GM23338 (cell line): ENCODE measurements at regions not wholly inside any gene's neighbourhood (a gene's known extent, or its start where the extent isn't known, plus 50 kb on each side); places are given as distances from the start of the nearest gene placed in this dataset.

Experiments used
- ATAC-seq: fragments of 200-7000 bp; cut with Tn5 transposase; 3 replicates; pipeline ENCODE4 v1.9.1; 2020
- DNase-seq: peaks from one replicate; pipeline ENCODE4 v3.0.0-alpha.2; 2015; ENCODE audit warnings: low spot score
- H2AFZ ChIP-seq: fragments of 200-600 bp; sonication (generic); 2 replicates; pipeline ENCODE4 v1.8.0; 2016; ENCODE audit warnings: antibody characterized with exemption, mild to moderate bottlenecking, moderate library complexity
- H3F3A ChIP-seq: fragments of 200-600 bp; sonication (generic); replicated peaks from 2 replicates; pipeline ENCODE4 v1.8.0; 2017; ENCODE audit warnings: antibody characterized with exemption, mixed run types, low read depth
- H3K27ac ChIP-seq: fragments of 200-600 bp; sonication (generic); 2 replicates; pipeline ENCODE4 v1.6.1; 2016; ENCODE audit warnings: low read depth
- H3K27me3 ChIP-seq: fragments of 200-600 bp; sonication (generic); 2 replicates; pipeline ENCODE4 v1.8.0; 2016; ENCODE audit warnings: mild to moderate bottlenecking, mixed run types, moderate library complexity; ENCODE audit not compliant: insufficient read depth
- H3K36me3 ChIP-seq: fragments of 200-600 bp; sonication (generic); 2 replicates; pipeline ENCODE4 v1.8.0; 2016; ENCODE audit warnings: mild to moderate bottlenecking; ENCODE audit not compliant: insufficient read depth
- H3K4me1 ChIP-seq: fragments of 200-600 bp; sonication (generic); 2 replicates; pipeline ENCODE4 v1.8.0; 2016; ENCODE audit warnings: mild to moderate bottlenecking, moderate library complexity; ENCODE audit not compliant: insufficient read depth
- H3K4me2 ChIP-seq: fragments of 200-600 bp; sonication (generic); 2 replicates; pipeline ENCODE4 v1.7.1; 2017; ENCODE audit warnings: mixed run types
- H3K4me3 ChIP-seq: fragments of 200-600 bp; sonication (generic); 2 replicates; pipeline ENCODE4 v1.6.1; 2016; ENCODE audit warnings: mixed run types
- H3K79me2 ChIP-seq: fragments of 200-600 bp; sonication (generic); replicated peaks from 2 replicates; pipeline ENCODE4 v1.8.0; 2017; ENCODE audit warnings: mild to moderate bottlenecking; ENCODE audit not compliant: insufficient read depth
- H3K9me2 ChIP-seq: fragments of 200-600 bp; sonication (generic); 2 replicates; pipeline ENCODE4 v1.8.0; 2017; ENCODE audit not compliant: insufficient read depth
- H4K20me1 ChIP-seq: fragments of 200-600 bp; sonication (generic); replicated peaks from 2 replicates; pipeline ENCODE4 v1.8.0; 2017; ENCODE audit warnings: mild to moderate bottlenecking; ENCODE audit not compliant: insufficient read depth
- H3K27ac Mint-ChIP-seq: 2 replicates; pipeline ENCODE4 v1.8.0; 2020; ENCODE audit warnings: inconsistent platforms, mild to moderate bottlenecking, moderate library complexity, mixed read lengths
- H3K27me3 Mint-ChIP-seq: 3 replicates; pipeline ENCODE4 v1.8.0; 2022; ENCODE audit warnings: low read depth, mild to moderate bottlenecking, moderate library complexity, mixed read lengths, inconsistent platforms; ENCODE audit not compliant: insufficient read depth, poor library complexity
- H3K36me3 Mint-ChIP-seq: 3 replicates; pipeline ENCODE4 v1.8.0; 2021; ENCODE audit warnings: low read depth, mild to moderate bottlenecking, inconsistent platforms, moderate library complexity, mixed read lengths
- H3K4me1 Mint-ChIP-seq: 3 replicates; pipeline ENCODE4 v1.8.0; 2020; ENCODE audit warnings: mild to moderate bottlenecking, inconsistent platforms, mixed read lengths
- H3K4me3 Mint-ChIP-seq: 3 replicates; pipeline ENCODE4 v1.8.0; 2021; ENCODE audit warnings: moderate library complexity, mild to moderate bottlenecking, inconsistent platforms, mixed read lengths
- H3K9me3 Mint-ChIP-seq: 3 replicates; pipeline ENCODE4 v1.8.0; 2020; ENCODE audit warnings: moderate library complexity, mild to moderate bottlenecking, inconsistent platforms, mixed read lengths
- CREB1 ChIP-seq: fragments of 250-450 bp; sonication (Bioruptor Pico); IDR thresholded peaks from 2 replicates; pipeline ENCODE4 v1.5.0; 2020; ENCODE audit warnings: low read depth, mild to moderate bottlenecking, moderate library complexity
- EZH2 ChIP-seq: fragments of 200-600 bp; sonication (generic); IDR thresholded peaks from one replicate; pipeline ENCODE4 v1.8.0; 2017; ENCODE audit warnings: antibody characterized with exemption, mild to moderate bottlenecking, low read depth; ENCODE audit not compliant: unreplicated experiment
- EZH2phosphoT487 ChIP-seq: fragments of 200-600 bp; sonication (generic); IDR thresholded peaks from one replicate; pipeline ENCODE4 v1.8.1; 2018; ENCODE audit warnings: antibody characterized with exemption; ENCODE audit not compliant: unreplicated experiment
- JUNB ChIP-seq: IDR thresholded peaks from one replicate; pipeline ENCODE4 v1.6.1; 2016; ENCODE audit warnings: antibody characterized with exemption; ENCODE audit not compliant: unreplicated experiment
- NANOG ChIP-seq: IDR thresholded peaks from 2 replicates; pipeline ENCODE4 v1.6.1; 2016; ENCODE audit warnings: antibody characterized with exemption, borderline replicate concordance
- POLR2AphosphoS5 ChIP-seq: IDR thresholded peaks from 2 replicates; pipeline ENCODE4 v1.6.1; 2016; ENCODE audit warnings: antibody characterized with exemption, low read depth
- STAT1 ChIP-seq: IDR thresholded peaks from one replicate; pipeline ENCODE4 v1.6.1; 2016; ENCODE audit warnings: antibody characterized with exemption; ENCODE audit not compliant: unreplicated experiment
- ZNF114 ChIP-seq: fragments of 250-450 bp; sonication (Bioruptor Pico); IDR thresholded peaks from 2 replicates; pipeline ENCODE4 v1.5.0; 2020; ENCODE audit warnings: mild to moderate bottlenecking, moderate library complexity
- ZNF331 ChIP-seq: fragments of 250-450 bp; sonication (Bioruptor Pico); IDR thresholded peaks from 2 replicates; pipeline ENCODE4 v1.5.0; 2020; ENCODE audit warnings: low read depth, mild to moderate bottlenecking, moderate library complexity
- TF ChIP-seq, protein P1 (sequence below): IDR thresholded peaks from one replicate; pipeline ENCODE4 v1.6.1; 2018; ENCODE audit warnings: antibody characterized with exemption; ENCODE audit not compliant: unreplicated experiment
- TF ChIP-seq, protein P2 (sequence below), 2 experiments: fragments of 200-600 bp in 1 of 2; sonication (generic) in 1 of 2; conservative IDR thresholded peaks; 2 replicates each; pipeline versions ENCODE4 v1.5.1 to v1.6.1; 2016 to 2017; ENCODE audit warnings: antibody characterized with exemption in 2 of 2, low read depth in 2 of 2, mild to moderate bottlenecking in 2 of 2, moderate library complexity in 1 of 2
- TF ChIP-seq, protein P3 (sequence below): fragments of 250-450 bp; sonication (Bioruptor Pico); IDR thresholded peaks from 2 replicates; pipeline ENCODE4 v1.5.0; 2020; ENCODE audit warnings: mild to moderate bottlenecking, moderate library complexity
- TF ChIP-seq, protein P4 (sequence below): IDR thresholded peaks from 2 replicates; pipeline ENCODE4 v1.6.1; 2016; ENCODE audit warnings: antibody characterized with exemption

DNA sequence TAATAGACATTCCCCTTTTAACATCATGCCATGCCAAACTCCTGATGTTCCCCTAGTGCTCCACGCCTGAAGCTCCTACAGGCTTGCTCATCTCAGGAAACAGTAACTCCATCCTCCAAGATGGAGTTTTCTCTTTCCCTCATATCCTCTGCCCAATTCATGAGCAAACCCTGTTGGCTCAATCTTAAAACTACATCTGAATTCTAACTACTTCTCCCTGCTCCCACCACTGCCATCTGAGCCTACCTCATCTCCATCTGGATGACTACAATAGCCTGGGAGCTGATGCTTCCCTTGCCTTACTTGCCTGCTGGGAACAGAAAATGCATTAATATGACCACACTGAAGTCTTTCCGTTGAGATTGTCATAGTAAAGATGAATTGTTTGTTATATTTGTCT is 271.7 kb upstream of the MKLN1 start:
- no peaks in the 10 kb centered on the region for H4K20me1 ChIP-seq
- TF ChIP-seq EZH2 (no peak), EZH2phosphoT487 (no peak), ZNF114 (CRISPR knock-in tag) (no peak), NANOG (no peak), POLR2AphosphoS5 (no peak), STAT1 (no peak), CREB1 (CRISPR knock-in tag) (no peak), ZNF331 (CRISPR knock-in tag) (no peak), JUNB (no peak)
- TF ChIP-seq, protein P1, sequence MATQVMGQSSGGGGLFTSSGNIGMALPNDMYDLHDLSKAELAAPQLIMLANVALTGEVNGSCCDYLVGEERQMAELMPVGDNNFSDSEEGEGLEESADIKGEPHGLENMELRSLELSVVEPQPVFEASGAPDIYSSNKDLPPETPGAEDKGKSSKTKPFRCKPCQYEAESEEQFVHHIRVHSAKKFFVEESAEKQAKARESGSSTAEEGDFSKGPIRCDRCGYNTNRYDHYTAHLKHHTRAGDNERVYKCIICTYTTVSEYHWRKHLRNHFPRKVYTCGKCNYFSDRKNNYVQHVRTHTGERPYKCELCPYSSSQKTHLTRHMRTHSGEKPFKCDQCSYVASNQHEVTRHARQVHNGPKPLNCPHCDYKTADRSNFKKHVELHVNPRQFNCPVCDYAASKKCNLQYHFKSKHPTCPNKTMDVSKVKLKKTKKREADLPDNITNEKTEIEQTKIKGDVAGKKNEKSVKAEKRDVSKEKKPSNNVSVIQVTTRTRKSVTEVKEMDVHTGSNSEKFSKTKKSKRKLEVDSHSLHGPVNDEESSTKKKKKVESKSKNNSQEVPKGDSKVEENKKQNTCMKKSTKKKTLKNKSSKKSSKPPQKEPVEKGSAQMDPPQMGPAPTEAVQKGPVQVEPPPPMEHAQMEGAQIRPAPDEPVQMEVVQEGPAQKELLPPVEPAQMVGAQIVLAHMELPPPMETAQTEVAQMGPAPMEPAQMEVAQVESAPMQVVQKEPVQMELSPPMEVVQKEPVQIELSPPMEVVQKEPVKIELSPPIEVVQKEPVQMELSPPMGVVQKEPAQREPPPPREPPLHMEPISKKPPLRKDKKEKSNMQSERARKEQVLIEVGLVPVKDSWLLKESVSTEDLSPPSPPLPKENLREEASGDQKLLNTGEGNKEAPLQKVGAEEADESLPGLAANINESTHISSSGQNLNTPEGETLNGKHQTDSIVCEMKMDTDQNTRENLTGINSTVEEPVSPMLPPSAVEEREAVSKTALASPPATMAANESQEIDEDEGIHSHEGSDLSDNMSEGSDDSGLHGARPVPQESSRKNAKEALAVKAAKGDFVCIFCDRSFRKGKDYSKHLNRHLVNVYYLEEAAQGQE: no peak
- TF ChIP-seq, protein P2, sequence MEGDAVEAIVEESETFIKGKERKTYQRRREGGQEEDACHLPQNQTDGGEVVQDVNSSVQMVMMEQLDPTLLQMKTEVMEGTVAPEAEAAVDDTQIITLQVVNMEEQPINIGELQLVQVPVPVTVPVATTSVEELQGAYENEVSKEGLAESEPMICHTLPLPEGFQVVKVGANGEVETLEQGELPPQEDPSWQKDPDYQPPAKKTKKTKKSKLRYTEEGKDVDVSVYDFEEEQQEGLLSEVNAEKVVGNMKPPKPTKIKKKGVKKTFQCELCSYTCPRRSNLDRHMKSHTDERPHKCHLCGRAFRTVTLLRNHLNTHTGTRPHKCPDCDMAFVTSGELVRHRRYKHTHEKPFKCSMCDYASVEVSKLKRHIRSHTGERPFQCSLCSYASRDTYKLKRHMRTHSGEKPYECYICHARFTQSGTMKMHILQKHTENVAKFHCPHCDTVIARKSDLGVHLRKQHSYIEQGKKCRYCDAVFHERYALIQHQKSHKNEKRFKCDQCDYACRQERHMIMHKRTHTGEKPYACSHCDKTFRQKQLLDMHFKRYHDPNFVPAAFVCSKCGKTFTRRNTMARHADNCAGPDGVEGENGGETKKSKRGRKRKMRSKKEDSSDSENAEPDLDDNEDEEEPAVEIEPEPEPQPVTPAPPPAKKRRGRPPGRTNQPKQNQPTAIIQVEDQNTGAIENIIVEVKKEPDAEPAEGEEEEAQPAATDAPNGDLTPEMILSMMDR (conservative IDR thresholded peaks at IDR 0.05; ENCODE audit: low read depth in 2 of 2): no peak
- TF ChIP-seq, protein P3, sequence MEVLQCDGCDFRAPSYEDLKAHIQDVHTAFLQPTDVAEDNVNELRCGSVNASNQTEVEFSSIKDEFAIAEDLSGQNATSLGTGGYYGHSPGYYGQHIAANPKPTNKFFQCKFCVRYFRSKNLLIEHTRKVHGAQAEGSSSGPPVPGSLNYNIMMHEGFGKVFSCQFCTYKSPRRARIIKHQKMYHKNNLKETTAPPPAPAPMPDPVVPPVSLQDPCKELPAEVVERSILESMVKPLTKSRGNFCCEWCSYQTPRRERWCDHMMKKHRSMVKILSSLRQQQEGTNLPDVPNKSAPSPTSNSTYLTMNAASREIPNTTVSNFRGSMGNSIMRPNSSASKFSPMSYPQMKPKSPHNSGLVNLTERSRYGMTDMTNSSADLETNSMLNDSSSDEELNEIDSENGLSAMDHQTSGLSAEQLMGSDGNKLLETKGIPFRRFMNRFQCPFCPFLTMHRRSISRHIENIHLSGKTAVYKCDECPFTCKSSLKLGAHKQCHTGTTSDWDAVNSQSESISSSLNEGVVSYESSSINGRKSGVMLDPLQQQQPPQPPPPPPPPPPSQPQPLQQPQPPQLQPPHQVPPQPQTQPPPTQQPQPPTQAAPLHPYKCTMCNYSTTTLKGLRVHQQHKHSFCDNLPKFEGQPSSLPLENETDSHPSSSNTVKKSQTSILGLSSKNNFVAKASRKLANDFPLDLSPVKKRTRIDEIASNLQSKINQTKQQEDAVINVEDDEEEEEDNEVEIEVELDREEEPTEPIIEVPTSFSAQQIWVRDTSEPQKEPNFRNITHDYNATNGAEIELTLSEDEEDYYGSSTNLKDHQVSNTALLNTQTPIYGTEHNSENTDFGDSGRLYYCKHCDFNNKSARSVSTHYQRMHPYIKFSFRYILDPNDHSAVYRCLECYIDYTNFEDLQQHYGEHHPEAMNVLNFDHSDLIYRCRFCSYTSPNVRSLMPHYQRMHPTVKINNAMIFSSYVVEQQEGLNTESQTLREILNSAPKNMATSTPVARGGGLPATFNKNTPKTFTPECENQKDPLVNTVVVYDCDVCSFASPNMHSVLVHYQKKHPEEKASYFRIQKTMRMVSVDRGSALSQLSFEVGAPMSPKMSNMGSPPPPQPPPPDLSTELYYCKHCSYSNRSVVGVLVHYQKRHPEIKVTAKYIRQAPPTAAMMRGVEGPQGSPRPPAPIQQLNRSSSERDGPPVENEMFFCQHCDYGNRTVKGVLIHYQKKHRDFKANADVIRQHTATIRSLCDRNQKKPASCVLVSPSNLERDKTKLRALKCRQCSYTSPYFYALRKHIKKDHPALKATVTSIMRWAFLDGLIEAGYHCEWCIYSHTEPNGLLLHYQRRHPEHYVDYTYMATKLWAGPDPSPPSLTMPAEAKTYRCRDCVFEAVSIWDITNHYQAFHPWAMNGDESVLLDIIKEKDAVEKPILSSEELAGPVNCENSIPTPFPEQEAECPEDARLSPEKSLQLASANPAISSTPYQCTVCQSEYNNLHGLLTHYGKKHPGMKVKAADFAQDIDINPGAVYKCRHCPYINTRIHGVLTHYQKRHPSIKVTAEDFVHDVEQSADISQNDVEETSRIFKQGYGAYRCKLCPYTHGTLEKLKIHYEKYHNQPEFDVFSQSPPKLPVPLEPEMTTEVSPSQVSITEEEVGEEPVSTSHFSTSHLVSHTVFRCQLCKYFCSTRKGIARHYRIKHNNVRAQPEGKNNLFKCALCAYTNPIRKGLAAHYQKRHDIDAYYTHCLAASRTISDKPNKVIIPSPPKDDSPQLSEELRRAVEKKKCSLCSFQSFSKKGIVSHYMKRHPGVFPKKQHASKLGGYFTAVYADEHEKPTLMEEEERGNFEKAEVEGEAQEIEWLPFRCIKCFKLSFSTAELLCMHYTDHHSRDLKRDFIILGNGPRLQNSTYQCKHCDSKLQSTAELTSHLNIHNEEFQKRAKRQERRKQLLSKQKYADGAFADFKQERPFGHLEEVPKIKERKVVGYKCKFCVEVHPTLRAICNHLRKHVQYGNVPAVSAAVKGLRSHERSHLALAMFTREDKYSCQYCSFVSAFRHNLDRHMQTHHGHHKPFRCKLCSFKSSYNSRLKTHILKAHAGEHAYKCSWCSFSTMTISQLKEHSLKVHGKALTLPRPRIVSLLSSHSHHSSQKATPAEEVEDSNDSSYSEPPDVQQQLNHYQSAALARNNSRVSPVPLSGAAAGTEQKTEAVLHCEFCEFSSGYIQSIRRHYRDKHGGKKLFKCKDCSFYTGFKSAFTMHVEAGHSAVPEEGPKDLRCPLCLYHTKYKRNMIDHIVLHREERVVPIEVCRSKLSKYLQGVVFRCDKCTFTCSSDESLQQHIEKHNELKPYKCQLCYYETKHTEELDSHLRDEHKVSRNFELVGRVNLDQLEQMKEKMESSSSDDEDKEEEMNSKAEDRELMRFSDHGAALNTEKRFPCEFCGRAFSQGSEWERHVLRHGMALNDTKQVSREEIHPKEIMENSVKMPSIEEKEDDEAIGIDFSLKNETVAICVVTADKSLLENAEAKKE (CRISPR knock-in tag): no peak
- TF ChIP-seq, protein P4, sequence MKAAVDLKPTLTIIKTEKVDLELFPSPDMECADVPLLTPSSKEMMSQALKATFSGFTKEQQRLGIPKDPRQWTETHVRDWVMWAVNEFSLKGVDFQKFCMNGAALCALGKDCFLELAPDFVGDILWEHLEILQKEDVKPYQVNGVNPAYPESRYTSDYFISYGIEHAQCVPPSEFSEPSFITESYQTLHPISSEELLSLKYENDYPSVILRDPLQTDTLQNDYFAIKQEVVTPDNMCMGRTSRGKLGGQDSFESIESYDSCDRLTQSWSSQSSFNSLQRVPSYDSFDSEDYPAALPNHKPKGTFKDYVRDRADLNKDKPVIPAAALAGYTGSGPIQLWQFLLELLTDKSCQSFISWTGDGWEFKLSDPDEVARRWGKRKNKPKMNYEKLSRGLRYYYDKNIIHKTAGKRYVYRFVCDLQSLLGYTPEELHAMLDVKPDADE: no peak
- H3K4me1 Mint-ChIP-seq: no peaks in the 10 kb centered on the region
- H3K79me2 ChIP-seq: peaks cover 9% of the 10 kb centered on the region
- no peak overlapping the region for H2AFZ ChIP-seq
- no peak overlapping the region for H3K4me3 Mint-ChIP-seq
- no peak overlapping the region for H3K27ac ChIP-seq
- no peaks in the 10 kb centered on the region for H3K4me1 ChIP-seq
- peak; percentile 34; the same call in 2 of the 3 replicates for ATAC-seq
- H3K36me3 Mint-ChIP-seq: peaks cover 45% of the 10 kb centered on the region
- H3K36me3 ChIP-seq: no peaks in the 10 kb centered on the region; the same call in none of the 2 replicates
- no peaks in the 10 kb centered on the region for H3K27me3 ChIP-seq
- no peaks in the 10 kb centered on the region for H3K9me2 ChIP-seq
- H3K27ac Mint-ChIP-seq: no peak overlapping the region
- no peak overlapping the region for H3K4me2 ChIP-seq
- DNase-seq: no peak
- H3K27me3 Mint-ChIP-seq: peaks cover 2% of the 10 kb centered on the region
- no peaks in the 10 kb centered on the region for H3F3A ChIP-seq
- H3K4me3 ChIP-seq: no peak overlapping the region
- peaks cover 30% of the 10 kb centered on the region for H3K9me3 Mint-ChIP-seq
